22Rv1 (cell line): ENCODE measurements at regions not wholly inside any gene's neighbourhood (a gene's known extent, or its start where the extent isn't known, plus 50 kb on each side); places are given as distances from the start of the nearest gene placed in this dataset.

Experiments used
- CTCF ChIP-seq: fragments of 450-650 bp; IDR thresholded peaks from 2 replicates; pipeline ENCODE4 v1.5.1; 2017; ENCODE audit warnings: mild to moderate bottlenecking
- ZFX ChIP-seq: fragments of 450-650 bp; IDR thresholded peaks from 2 replicates; pipeline ENCODE4 v1.6.1; 2017; ENCODE audit warnings: antibody characterized with exemption, borderline replicate concordance

GRCh38 chr13:107157271-107157670 lies 589.3 kb upstream of the ARGLU1 start:
- TF ChIP-seq CTCF (no peak), ZFX (no peak)
